ENCODE measurements at regions not wholly inside any gene's neighbourhood (a gene's known extent, or its start where the extent isn't known, plus 50 kb on each side); places are given as distances from the start of the nearest gene placed in this dataset.

GRCh38 chr1:72526926-72527325 is 244.6 kb upstream of the NEGR1 start:
- H3K27ac ChIP-seq = no peak overlapping the region
- TF ChIP-seq ZFX (IDR thresholded peaks at IDR 0.05; ENCODE audit: borderline replicate concordance) (no peak), CTCF (IDR thresholded peaks at IDR 0.05) (no peak)

GRCh38 chr1:72524021-72524420 is 241.7 kb upstream of the NEGR1 start:
- no peak for TF ChIP-seq CTCF (IDR thresholded peaks at IDR 0.05)
- no peak for TF ChIP-seq ZFX (IDR thresholded peaks at IDR 0.05; ENCODE audit: borderline replicate concordance)
- no peak overlapping the region for H3K27ac ChIP-seq

GRCh38 chr1:72521659-72522058 is 239.3 kb upstream of the NEGR1 start:
- TF ChIP-seq CTCF (IDR thresholded peaks at IDR 0.05) (no peak), ZFX (IDR thresholded peaks at IDR 0.05; ENCODE audit: borderline replicate concordance) (no peak)
- H3K27ac ChIP-seq = no peak overlapping the region

- no peak overlapping the region for H3K27ac ChIP-seq
- TF ChIP-seq ZFX (IDR thresholded peaks at IDR 0.05; ENCODE audit: borderline replicate concordance) (no peak), CTCF (IDR thresholded peaks at IDR 0.05) (no peak)
Measured at GRCh38 chr1:72516826-72517225, 234.5 kb upstream of the NEGR1 start.

GRCh38 chr1:72516264-72516663 is 233.9 kb upstream of the NEGR1 start:
- no peak overlapping the region for H3K27ac ChIP-seq
- TF ChIP-seq CTCF (IDR thresholded peaks at IDR 0.05) = no peak
- no peak for TF ChIP-seq ZFX (IDR thresholded peaks at IDR 0.05; ENCODE audit: borderline replicate concordance)

GRCh38 chr1:72498371-72498770 is 216.0 kb upstream of the NEGR1 start:
- TF ChIP-seq CTCF (IDR thresholded peaks at IDR 0.05) (no peak), ZFX (IDR thresholded peaks at IDR 0.05; ENCODE audit: borderline replicate concordance) (no peak)

GRCh38 chr1:72489801-72490200 is 207.5 kb upstream of the NEGR1 start:
- no peak for TF ChIP-seq ZFX (IDR thresholded peaks at IDR 0.05; ENCODE audit: borderline replicate concordance)
- no peak overlapping the region for H3K27ac ChIP-seq

More at GRCh38 chr1:72498371-72498770, 216.0 kb upstream of the NEGR1 start:
- H3K27ac ChIP-seq = no peak overlapping the region

- H3K27ac ChIP-seq = no peak overlapping the region
- TF ChIP-seq ZFX (IDR thresholded peaks at IDR 0.05; ENCODE audit: borderline replicate concordance) (no peak), CTCF (IDR thresholded peaks at IDR 0.05) (no peak)
Measured at GRCh38 chr1:72485801-72486200, 203.5 kb upstream of the NEGR1 start.

Data from 22Rv1 (cell line).